GM19372 (cell line): ENCODE measurements at regions not wholly inside any gene's neighbourhood (a gene's known extent, or its start where the extent isn't known, plus 50 kb on each side); places are given as distances from the start of the nearest gene placed in this dataset.
"Not testable (repeated sequence)": the region's sequence is repeated elsewhere in the genome, so short reads cannot be mapped to it uniquely, and the experiment has no call there.

Source experiments
- ATAC-seq: cut with Tn5 transposase; IDR thresholded peaks from one replicate; pipeline ENCODE4 v1.9.1; 2021; ENCODE audit warnings: mild to moderate bottlenecking, low read depth, moderate library complexity; ENCODE audit not compliant: unreplicated experiment

DNA sequence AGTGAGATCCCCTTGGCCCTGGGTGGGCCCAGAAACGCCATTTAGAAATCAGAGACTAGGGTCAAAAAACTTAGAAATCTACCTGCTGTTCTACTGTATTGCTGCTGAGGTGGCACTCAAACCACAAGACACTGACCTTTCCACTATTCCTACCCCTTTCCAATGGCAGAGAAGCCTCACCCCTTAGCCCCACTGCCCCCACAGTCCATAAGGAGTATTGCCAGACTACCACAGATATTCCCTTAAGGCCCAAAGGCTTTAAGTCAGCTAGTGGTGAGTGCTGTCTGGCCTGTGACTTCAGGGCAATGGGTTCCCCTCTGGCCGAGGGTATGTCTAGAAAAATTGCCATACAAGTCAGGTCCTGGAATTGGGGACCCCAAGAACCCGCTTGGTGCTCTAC, 656.1 kb downstream of the COL12A1 start:
- no peak for ATAC-seq

DNA sequence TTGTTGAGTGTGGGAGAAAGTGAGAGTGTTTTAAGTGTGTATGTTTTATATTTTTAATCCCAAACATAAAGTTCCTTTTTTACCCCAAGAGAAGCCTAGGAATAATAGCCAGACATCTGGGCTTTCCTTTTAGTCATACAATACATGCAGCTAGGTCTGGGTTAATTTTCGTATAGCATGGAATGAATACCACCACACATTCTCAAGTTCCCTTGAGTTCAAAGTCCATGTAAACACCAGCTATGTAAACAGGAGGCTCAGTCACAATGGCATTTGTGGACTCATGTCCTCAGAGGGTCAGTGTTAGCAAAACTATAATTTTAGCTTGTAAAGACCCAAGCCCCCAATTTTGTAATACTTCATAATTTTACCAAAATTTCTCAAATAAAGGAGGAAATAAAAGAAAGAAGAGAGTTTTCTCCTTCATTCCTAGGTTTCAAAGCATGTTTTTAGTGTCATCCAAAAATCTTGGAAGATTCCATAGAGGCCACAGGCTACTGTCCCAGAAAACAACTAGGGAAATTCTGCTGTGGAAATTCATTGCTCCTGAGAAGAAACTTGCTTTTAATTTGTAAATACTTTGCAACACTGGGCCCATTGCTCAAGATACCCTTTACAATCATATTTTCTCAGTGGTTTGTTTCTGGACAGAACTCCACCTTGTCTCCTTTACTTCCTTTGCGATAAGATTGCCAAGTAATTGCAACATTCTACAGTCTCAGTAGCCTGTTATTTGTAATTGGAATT, 671.2 kb downstream of the COL12A1 start:
- ATAC-seq = no peak

DNA sequence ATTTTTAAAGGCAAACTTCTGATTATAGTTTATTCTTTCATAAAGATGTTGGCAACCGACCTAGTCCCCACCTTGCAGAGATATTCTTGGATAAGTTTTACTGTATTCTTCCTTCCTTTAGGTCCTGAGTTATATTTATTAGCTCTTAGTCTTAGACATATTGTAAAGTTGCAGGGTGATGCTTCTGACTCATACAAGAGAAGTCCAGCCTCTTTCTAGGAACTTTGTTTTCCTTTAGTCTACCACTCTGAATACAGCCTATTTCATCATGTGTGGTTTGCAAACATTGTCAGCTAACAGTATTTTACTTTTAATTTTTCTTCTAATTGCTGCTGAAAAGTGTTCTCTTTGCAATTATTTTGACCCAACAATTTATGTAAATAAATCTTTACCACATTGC, 686.7 kb downstream of the COL12A1 start:
- no peak for ATAC-seq

DNA sequence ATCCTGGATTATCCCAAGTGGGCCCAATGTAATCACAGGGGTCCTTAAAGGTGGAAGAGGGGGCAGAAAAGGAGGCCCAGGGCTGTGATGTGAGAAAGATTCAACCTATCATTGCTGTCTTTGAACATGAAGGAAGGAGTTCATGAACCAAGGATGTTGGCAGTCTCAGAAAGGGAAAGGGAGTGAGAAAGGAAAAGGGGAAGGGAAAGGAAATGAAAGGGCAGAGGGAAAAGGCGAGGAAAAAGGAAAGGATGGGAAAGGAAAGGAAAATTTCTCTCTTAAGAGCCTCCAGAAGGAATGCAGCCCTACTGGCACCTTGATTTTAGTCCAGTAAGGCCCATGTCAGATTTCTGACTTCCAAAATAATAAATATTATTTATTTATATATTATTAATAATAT, 687.8 kb downstream of the COL12A1 start:
- ATAC-seq = no peak

- no peak for ATAC-seq
Measured at GRCh38 chr6:74510878-74511277, 695.0 kb downstream of the COL12A1 start.

- no peak for ATAC-seq
Measured at GRCh38 chr6:74507649-74508048, 698.2 kb downstream of the COL12A1 start.

DNA sequence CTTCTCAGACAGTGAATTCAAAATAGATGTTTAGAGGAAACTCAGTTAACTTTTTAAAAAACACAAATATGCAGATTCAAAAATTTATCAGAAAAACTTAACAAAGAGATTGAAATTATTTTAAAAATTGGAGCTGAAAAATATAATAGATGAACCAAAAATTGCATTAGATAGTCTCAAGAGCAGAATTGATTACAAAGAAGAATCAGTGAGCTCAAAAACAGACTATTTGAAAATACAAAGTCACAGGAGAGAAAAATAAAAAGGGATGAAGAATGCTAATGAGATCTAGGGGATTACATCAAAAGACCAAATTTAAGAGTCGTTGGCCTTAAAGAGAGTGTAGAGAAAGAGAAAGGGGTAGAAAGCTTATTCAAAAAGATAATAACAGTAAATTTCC, 700.5 kb downstream of the COL12A1 start:
- no peak for ATAC-seq

GRCh38 chr6:74504941-74505340, 700.9 kb downstream of the COL12A1 start:
- ATAC-seq = no peak

- no peak for ATAC-seq
Measured at GRCh38 chr6:74492587-74492986, 713.3 kb downstream of the COL12A1 start.

DNA sequence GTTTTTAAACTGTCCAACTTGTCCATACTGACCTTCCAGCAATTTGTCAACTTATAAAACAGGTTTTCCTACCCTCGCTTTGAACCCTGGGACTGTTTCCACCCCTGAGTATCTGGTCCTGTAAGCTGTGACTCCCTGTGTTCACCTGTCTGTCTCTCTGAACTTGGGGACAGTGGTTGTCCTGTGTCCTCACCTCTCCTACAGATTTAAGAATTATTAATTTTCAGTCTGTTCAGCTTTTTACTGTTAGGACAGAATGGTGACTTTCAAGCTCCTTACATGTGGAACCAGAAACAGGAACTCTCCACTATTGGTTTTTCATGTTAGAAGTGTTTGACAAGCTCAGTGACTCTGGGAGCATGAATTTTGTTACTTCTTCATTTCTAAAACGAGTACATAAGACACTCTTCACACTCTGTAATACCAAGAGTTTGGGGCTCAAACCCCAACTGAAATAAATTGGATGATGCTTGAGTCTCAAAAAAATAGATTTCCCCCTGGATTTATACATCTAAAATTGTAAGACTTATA, 713.9 kb downstream of the COL12A1 start:
- no peak for ATAC-seq

- ATAC-seq = not testable (repeated sequence)
Measured at GRCh38 chr6:74488726-74489125, 717.1 kb downstream of the COL12A1 start.

- no peak for ATAC-seq
Measured at GRCh38 chr6:74482180-74482579, 723.7 kb downstream of the COL12A1 start.

- no peak for ATAC-seq
Measured at GRCh38 chr6:74480561-74480960, 725.3 kb downstream of the COL12A1 start.

- no peak for ATAC-seq
Measured at GRCh38 chr6:74479960-74480359, 725.9 kb downstream of the COL12A1 start.

DNA sequence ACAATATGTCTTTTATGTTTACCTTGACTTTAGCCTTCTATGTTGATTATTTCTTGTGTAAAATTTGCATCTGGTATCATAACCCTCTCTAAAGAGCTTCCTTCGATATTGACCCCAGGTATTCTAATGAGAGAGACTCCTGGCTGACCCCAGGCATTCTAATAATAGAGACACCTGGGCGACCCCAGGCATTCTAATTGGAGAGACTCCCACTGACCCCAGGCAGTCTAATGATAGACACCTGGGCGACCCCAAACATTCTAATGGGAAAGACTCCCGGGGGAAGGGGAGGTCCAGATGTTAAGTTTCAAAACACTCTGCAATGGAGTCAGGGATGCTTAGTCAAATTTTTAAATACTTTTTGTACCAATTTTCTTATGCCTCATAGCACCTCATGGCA, 726.4 kb downstream of the COL12A1 start:
- ATAC-seq = no peak

- not testable (repeated sequence) for ATAC-seq
Measured at GRCh38 chr6:74474046-74474445, 731.8 kb downstream of the COL12A1 start.

GRCh38 chr6:74468552-74468951, 737.3 kb downstream of the COL12A1 start:
- not testable (repeated sequence) for ATAC-seq

DNA sequence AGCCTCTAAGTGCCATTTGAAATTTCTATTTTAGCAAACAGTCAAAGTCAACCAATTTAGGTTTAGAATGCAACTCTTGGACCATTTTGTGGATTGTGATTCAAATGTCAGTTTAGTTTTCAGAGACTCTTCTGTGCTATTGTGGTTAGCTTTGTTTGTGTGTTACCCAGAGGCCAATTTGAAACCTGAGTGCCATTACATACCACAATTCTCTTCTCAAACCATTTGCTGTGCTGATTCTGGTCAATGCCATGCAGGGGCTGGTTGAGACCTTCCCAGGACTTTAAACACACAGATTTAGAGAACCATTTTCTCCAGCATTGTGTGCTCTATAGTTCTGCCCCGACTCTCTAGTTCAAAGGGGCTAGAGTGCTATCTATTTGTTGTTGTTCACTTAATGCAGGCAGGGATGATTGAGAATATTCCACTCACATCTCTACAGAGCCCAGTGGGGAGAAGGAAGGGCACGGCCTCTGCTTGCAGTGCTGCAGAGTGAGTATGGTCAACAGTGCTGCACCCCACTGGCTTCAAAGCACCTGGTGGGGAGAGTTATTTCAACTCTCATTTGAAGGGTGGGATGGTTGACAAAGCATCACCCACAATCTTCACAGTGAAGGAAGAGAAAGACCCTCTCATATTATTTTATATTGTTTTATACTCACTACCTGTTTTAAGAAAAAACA, 738.2 kb downstream of the COL12A1 start:
- ATAC-seq = no peak

DNA sequence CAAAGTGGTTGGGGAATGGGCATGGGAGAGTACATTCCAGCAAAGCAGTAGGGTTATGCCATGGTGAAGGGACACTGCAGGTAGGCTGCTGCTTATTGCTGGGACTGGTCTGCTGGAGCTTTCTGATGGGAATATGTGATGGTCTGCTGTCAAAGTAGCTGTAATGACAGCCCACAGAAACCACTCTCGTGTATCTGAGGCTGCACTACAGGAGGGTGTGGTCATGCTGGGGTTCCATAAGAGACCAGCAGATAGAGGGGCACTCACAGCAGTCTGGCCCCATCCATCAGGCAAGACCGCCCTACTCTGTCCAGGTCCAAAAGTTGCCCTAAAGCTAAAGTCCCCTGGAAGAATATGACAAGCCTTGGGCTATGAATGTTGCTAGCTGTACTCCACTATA, 739.3 kb downstream of the COL12A1 start:
- ATAC-seq = no peak

DNA sequence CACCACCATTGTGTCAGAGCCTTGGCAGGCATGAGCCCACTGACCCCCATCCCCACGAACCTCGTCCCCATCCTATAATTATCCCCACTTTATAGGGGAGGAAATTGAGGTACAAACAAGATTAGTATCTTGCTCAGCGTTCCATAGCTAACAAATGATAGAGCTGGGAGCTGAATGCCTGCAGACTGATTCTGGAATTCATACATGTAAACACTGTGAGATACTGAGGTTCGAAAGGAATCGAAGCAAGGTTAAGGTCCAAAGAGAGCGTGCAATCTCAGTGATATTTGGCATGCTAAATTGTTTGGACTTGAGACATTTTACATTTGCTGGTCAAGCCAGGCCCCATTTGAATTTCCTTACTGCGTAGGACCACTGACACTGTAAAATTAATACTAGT, 746.6 kb downstream of the COL12A1 start:
- no peak for ATAC-seq

GRCh38 chr6:74458536-74458935, 747.3 kb downstream of the COL12A1 start:
- no peak for ATAC-seq

- no peak for ATAC-seq
Measured at GRCh38 chr6:74455786-74456185, 750.1 kb downstream of the COL12A1 start.
